Activated naive CD8-positive, alpha-beta T cell treated with anti-CD3 and anti-CD28 coated beads for 36 hours (primary cell): ENCODE measurements at regions not wholly inside any gene's neighbourhood (a gene's known extent, or its start where the extent isn't known, plus 50 kb on each side); places are given as distances from the start of the nearest gene placed in this dataset.

Experiments
- DNase-seq: peaks from one replicate; pipeline ENCODE4 v3.0.0; 2021
- H3K27ac Mint-ChIP-seq: one replicate; pipeline ENCODE4 v1.8.0; 2022; ENCODE audit warnings: mild to moderate bottlenecking, moderate library complexity, mixed read lengths
- H3K27me3 Mint-ChIP-seq: one replicate; pipeline ENCODE4 v1.8.0; 2022; ENCODE audit warnings: mild to moderate bottlenecking, mixed read lengths
- H3K36me3 Mint-ChIP-seq: one replicate; pipeline ENCODE4 v1.8.0; 2021; ENCODE audit warnings: mild to moderate bottlenecking, mixed read lengths
- H3K4me1 Mint-ChIP-seq: one replicate; pipeline ENCODE4 v1.8.0; 2021; ENCODE audit warnings: mixed read lengths
- H3K4me3 Mint-ChIP-seq: one replicate; pipeline ENCODE4 v1.8.0; 2022; ENCODE audit warnings: mild to moderate bottlenecking, moderate library complexity, mixed read lengths
- H3K9me3 Mint-ChIP-seq: one replicate; pipeline ENCODE4 v1.8.0; 2022; ENCODE audit warnings: mixed read lengths

- H3K9me3 Mint-ChIP-seq, result peaks cover 10% of the 10 kb centered on the region
- peak; percentile 85 for DNase-seq
Measured at GRCh38 chr11:81869351-81870065, 864.2 kb downstream of the FAM181B start.

GRCh38 chr11:81866896-81867295 is 866.8 kb downstream of the FAM181B start:
- Mint-ChIP-seq H3K27me3 (peaks cover 4% of the 10 kb centered on the region), H3K4me3 (no peak overlapping the region), H3K36me3 (peaks cover 15% of the 10 kb centered on the region), H3K4me1 (peaks cover 36% of the 10 kb centered on the region), H3K9me3 (peaks cover 10% of the 10 kb centered on the region), H3K27ac (no peak overlapping the region)
- no peak for DNase-seq

More at GRCh38 chr11:81869351-81870065, 864.2 kb downstream of the FAM181B start:
- peaks cover 50% of the 10 kb centered on the region for H3K4me1 Mint-ChIP-seq
- H3K27me3 Mint-ChIP-seq, result peaks cover 4% of the 10 kb centered on the region
- peaks cover 15% of the 10 kb centered on the region for H3K36me3 Mint-ChIP-seq
- peak overlapping the region; percentile 90 for H3K27ac Mint-ChIP-seq
- H3K4me3 Mint-ChIP-seq, result peak overlapping the region; percentile 45

- Mint-ChIP-seq H3K4me1 (peaks cover 3% of the 10 kb centered on the region), H3K27ac (no peak overlapping the region), H3K9me3 (no peaks in the 10 kb centered on the region), H3K36me3 (no peaks in the 10 kb centered on the region), H3K4me3 (no peak overlapping the region), H3K27me3 (no peaks in the 10 kb centered on the region)
- DNase-seq, result no peak
Measured at GRCh38 chr11:81857386-81857785, 876.3 kb downstream of the FAM181B start.

- no peak overlapping the region for H3K27ac Mint-ChIP-seq
- no peaks in the 10 kb centered on the region for H3K9me3 Mint-ChIP-seq
- peaks cover 12% of the 10 kb centered on the region for H3K4me1 Mint-ChIP-seq
- DNase-seq, result no peak
- H3K4me3 Mint-ChIP-seq, result no peak overlapping the region
- no peaks in the 10 kb centered on the region for H3K27me3 Mint-ChIP-seq
- H3K36me3 Mint-ChIP-seq, result no peaks in the 10 kb centered on the region
Measured at GRCh38 chr11:81853791-81854190, 879.9 kb downstream of the FAM181B start.

- H3K36me3 Mint-ChIP-seq, result no peaks in the 10 kb centered on the region
- no peak for DNase-seq
- no peak overlapping the region for H3K4me3 Mint-ChIP-seq
- H3K27ac Mint-ChIP-seq, result no peak overlapping the region
- H3K9me3 Mint-ChIP-seq, result no peaks in the 10 kb centered on the region
- H3K27me3 Mint-ChIP-seq, result no peaks in the 10 kb centered on the region
- H3K4me1 Mint-ChIP-seq, result peaks cover 12% of the 10 kb centered on the region
Measured at GRCh38 chr11:81852896-81853295, 880.8 kb downstream of the FAM181B start.

- no peaks in the 10 kb centered on the region for H3K36me3 Mint-ChIP-seq
- no peak overlapping the region for H3K27ac Mint-ChIP-seq
- no peak overlapping the region for H3K4me3 Mint-ChIP-seq
- no peaks in the 10 kb centered on the region for H3K27me3 Mint-ChIP-seq
- no peak for DNase-seq
- peaks cover 3% of the 10 kb centered on the region for H3K4me1 Mint-ChIP-seq
- H3K9me3 Mint-ChIP-seq, result peaks cover 5% of the 10 kb centered on the region
Measured at GRCh38 chr11:81840380-81840779, 893.3 kb downstream of the FAM181B start.

GRCh38 chr11:81839976-81840375 is 893.7 kb downstream of the FAM181B start:
- H3K9me3 Mint-ChIP-seq, result peaks cover 5% of the 10 kb centered on the region
- H3K27me3 Mint-ChIP-seq, result no peaks in the 10 kb centered on the region
- H3K4me1 Mint-ChIP-seq, result peaks cover 3% of the 10 kb centered on the region
- H3K27ac Mint-ChIP-seq, result no peak overlapping the region
- no peak overlapping the region for H3K4me3 Mint-ChIP-seq
- no peaks in the 10 kb centered on the region for H3K36me3 Mint-ChIP-seq
- no peak for DNase-seq

- DNase-seq, result no peak
- Mint-ChIP-seq H3K27me3 (no peaks in the 10 kb centered on the region), H3K4me1 (peaks cover 3% of the 10 kb centered on the region), H3K27ac (no peak overlapping the region), H3K4me3 (no peak overlapping the region), H3K9me3 (peaks cover 11% of the 10 kb centered on the region), H3K36me3 (peaks cover 2% of the 10 kb centered on the region)
Measured at GRCh38 chr11:81839016-81839415, 894.6 kb downstream of the FAM181B start.

- H3K27me3 Mint-ChIP-seq, result no peaks in the 10 kb centered on the region
- no peak for DNase-seq
- peaks cover 31% of the 10 kb centered on the region for H3K9me3 Mint-ChIP-seq
- peaks cover 12% of the 10 kb centered on the region for H3K36me3 Mint-ChIP-seq
- no peak overlapping the region for H3K4me3 Mint-ChIP-seq
- no peaks in the 10 kb centered on the region for H3K4me1 Mint-ChIP-seq
- no peak overlapping the region for H3K27ac Mint-ChIP-seq
Measured at GRCh38 chr11:81829976-81830375, 903.7 kb downstream of the FAM181B start.

GRCh38 chr11:81825346-81825745 is 908.3 kb downstream of the FAM181B start:
- Mint-ChIP-seq H3K27ac (no peak overlapping the region), H3K4me1 (no peaks in the 10 kb centered on the region)

GRCh38 chr11:81819462-81819861 is 914.2 kb downstream of the FAM181B start:
- peaks cover 1% of the 10 kb centered on the region for H3K4me1 Mint-ChIP-seq
- no peaks in the 10 kb centered on the region for H3K27me3 Mint-ChIP-seq
- H3K4me3 Mint-ChIP-seq, result no peak overlapping the region
- no peak for DNase-seq
- H3K36me3 Mint-ChIP-seq, result no peaks in the 10 kb centered on the region
- no peak overlapping the region for H3K27ac Mint-ChIP-seq
- H3K9me3 Mint-ChIP-seq, result no peaks in the 10 kb centered on the region

More at GRCh38 chr11:81825346-81825745, 908.3 kb downstream of the FAM181B start:
- Mint-ChIP-seq H3K4me3 (no peak overlapping the region), H3K27me3 (no peaks in the 10 kb centered on the region), H3K36me3 (no peaks in the 10 kb centered on the region), H3K9me3 (no peaks in the 10 kb centered on the region)
- no peak for DNase-seq

GRCh38 chr11:81804858-81805257 is 928.8 kb downstream of the FAM181B start:
- DNase-seq, result no peak
- H3K27ac Mint-ChIP-seq, result no peak overlapping the region
- no peak overlapping the region for H3K4me3 Mint-ChIP-seq
- H3K27me3 Mint-ChIP-seq, result no peaks in the 10 kb centered on the region
- H3K4me1 Mint-ChIP-seq, result no peaks in the 10 kb centered on the region
- H3K9me3 Mint-ChIP-seq, result peaks cover 7% of the 10 kb centered on the region
- H3K36me3 Mint-ChIP-seq, result no peaks in the 10 kb centered on the region

GRCh38 chr11:81802591-81802990 is 931.1 kb downstream of the FAM181B start:
- Mint-ChIP-seq H3K27me3 (no peaks in the 10 kb centered on the region), H3K36me3 (no peaks in the 10 kb centered on the region), H3K27ac (no peak overlapping the region), H3K4me3 (no peak overlapping the region), H3K9me3 (peaks cover 7% of the 10 kb centered on the region), H3K4me1 (no peaks in the 10 kb centered on the region)
- no peak for DNase-seq

- no peak for DNase-seq
- no peaks in the 10 kb centered on the region for H3K27me3 Mint-ChIP-seq
- no peaks in the 10 kb centered on the region for H3K36me3 Mint-ChIP-seq
- no peaks in the 10 kb centered on the region for H3K9me3 Mint-ChIP-seq
- H3K4me1 Mint-ChIP-seq, result peaks cover 12% of the 10 kb centered on the region
- no peak overlapping the region for H3K4me3 Mint-ChIP-seq
- H3K27ac Mint-ChIP-seq, result no peak overlapping the region
Measured at GRCh38 chr11:81792416-81792815, 941.2 kb downstream of the FAM181B start.

GRCh38 chr11:81787584-81788049 is 946.0 kb downstream of the FAM181B start:
- no peaks in the 10 kb centered on the region for H3K36me3 Mint-ChIP-seq
- no peak overlapping the region for H3K27ac Mint-ChIP-seq
- no peaks in the 10 kb centered on the region for H3K9me3 Mint-ChIP-seq
- H3K27me3 Mint-ChIP-seq, result no peaks in the 10 kb centered on the region
- H3K4me3 Mint-ChIP-seq, result no peak overlapping the region
- peaks cover 13% of the 10 kb centered on the region for H3K4me1 Mint-ChIP-seq
- DNase-seq, result no peak

- H3K4me3 Mint-ChIP-seq, result no peak overlapping the region
- H3K36me3 Mint-ChIP-seq, result no peaks in the 10 kb centered on the region
- no peaks in the 10 kb centered on the region for H3K9me3 Mint-ChIP-seq
- H3K27me3 Mint-ChIP-seq, result peaks cover 3% of the 10 kb centered on the region
- no peak overlapping the region for H3K27ac Mint-ChIP-seq
- no peaks in the 10 kb centered on the region for H3K4me1 Mint-ChIP-seq
- DNase-seq, result no peak
Measured at GRCh38 chr11:81772166-81772565, 961.5 kb downstream of the FAM181B start.
